ENCODE measurements at regions not wholly inside any gene's neighbourhood (a gene's known extent, or its start where the extent isn't known, plus 50 kb on each side); places are given as distances from the start of the nearest gene placed in this dataset.
"Not testable (repeated sequence)": the region's sequence is repeated elsewhere in the genome, so short reads cannot be mapped to it uniquely, and the experiment has no call there.

- no peak for FAIRE-seq
- no peak for TF ChIP-seq POLR2A (IDR thresholded peaks at IDR 0.05; ENCODE audit: low read depth, low read length)
- TF ChIP-seq TAF1 (IDR thresholded peaks at IDR 0.05; ENCODE audit: low read depth, low read length) = no peak
- TF ChIP-seq SPI1 (IDR thresholded peaks at IDR 0.05; ENCODE audit: low read depth, low read length) = peak; percentile 63
- TF ChIP-seq POLR2AphosphoS5 (IDR thresholded peaks at IDR 0.05; ENCODE audit: low read depth, low read length) = no peak
- TF ChIP-seq POU2F2 (IDR thresholded peaks at IDR 0.05; ENCODE audit: low read depth, low read length) = no peak
- DNase-seq (ENCODE audit: insufficient read length, low spot score) = no peak
Measured at GRCh38 chr20:53767206-53767930, 173.7 kb upstream of the ZNF217 start.

- DNase-seq (ENCODE audit: insufficient read length, low spot score) (no peak), FAIRE-seq (no peak)
- no peak for TF ChIP-seq POLR2AphosphoS5 (IDR thresholded peaks at IDR 0.05; ENCODE audit: low read depth, low read length)
- no peak for TF ChIP-seq TAF1 (IDR thresholded peaks at IDR 0.05; ENCODE audit: low read depth, low read length)
- TF ChIP-seq PAX5 (IDR thresholded peaks at IDR 0.05; ENCODE audit: insufficient read depth, low read length, severe bottlenecking) = no peak
- TF ChIP-seq POLR2A (IDR thresholded peaks at IDR 0.05; ENCODE audit: low read depth, low read length) = no peak
- TF ChIP-seq POU2F2 (IDR thresholded peaks at IDR 0.05; ENCODE audit: low read depth, low read length) = no peak
- TF ChIP-seq SPI1 (IDR thresholded peaks at IDR 0.05; ENCODE audit: low read depth, low read length) = no peak
Measured at GRCh38 chr20:53764415-53764800, 170.8 kb upstream of the ZNF217 start.

- TF ChIP-seq POLR2A (IDR thresholded peaks at IDR 0.05; ENCODE audit: low read depth, low read length) (no peak), SPI1 (IDR thresholded peaks at IDR 0.05; ENCODE audit: low read depth, low read length) (no peak)
- DNase-seq (ENCODE audit: insufficient read length, low spot score) (no peak), FAIRE-seq (no peak)
Measured at GRCh38 chr20:53763707-53764414, 170.2 kb upstream of the ZNF217 start.

GRCh38 chr20:53762423-53762798 lies 168.8 kb upstream of the ZNF217 start:
- FAIRE-seq; DNase-seq (ENCODE audit: insufficient read length, low spot score): not testable (repeated sequence)

GRCh38 chr20:53760025-53760441 lies 166.4 kb upstream of the ZNF217 start:
- peak; percentile 59 for TF ChIP-seq SPI1 (IDR thresholded peaks at IDR 0.05; ENCODE audit: low read depth, low read length)
- TF ChIP-seq POLR2A (IDR thresholded peaks at IDR 0.05; ENCODE audit: low read depth, low read length) = no peak
- no peak for TF ChIP-seq POU2F2 (IDR thresholded peaks at IDR 0.05; ENCODE audit: low read depth, low read length)
- no peak for DNase-seq (ENCODE audit: insufficient read length, low spot score)
- FAIRE-seq = no peak

GRCh38 chr20:53757472-53757913 lies 163.9 kb upstream of the ZNF217 start:
- FAIRE-seq (no peak), DNase-seq (ENCODE audit: insufficient read length, low spot score) (no peak)
- TF ChIP-seq POLR2AphosphoS5 (IDR thresholded peaks at IDR 0.05; ENCODE audit: low read depth, low read length) = no peak
- TF ChIP-seq TAF1 (IDR thresholded peaks at IDR 0.05; ENCODE audit: low read depth, low read length) = no peak
- TF ChIP-seq SPI1 (IDR thresholded peaks at IDR 0.05; ENCODE audit: low read depth, low read length) = no peak
- no peak for TF ChIP-seq PAX5 (IDR thresholded peaks at IDR 0.05; ENCODE audit: insufficient read depth, low read length, severe bottlenecking)
- TF ChIP-seq POLR2A (IDR thresholded peaks at IDR 0.05; ENCODE audit: low read depth, low read length) = no peak
- TF ChIP-seq POU2F2 (IDR thresholded peaks at IDR 0.05; ENCODE audit: low read depth, low read length) = no peak

- no peak for TF ChIP-seq PAX5 (IDR thresholded peaks at IDR 0.05; ENCODE audit: insufficient read depth, low read length, severe bottlenecking)
- DNase-seq (ENCODE audit: insufficient read length, low spot score) (no peak), FAIRE-seq (no peak)
Measured at GRCh38 chr20:53755733-53756531, 162.3 kb upstream of the ZNF217 start.

- DNase-seq (ENCODE audit: insufficient read length, low spot score) = no peak
- TF ChIP-seq POU2F2 (IDR thresholded peaks at IDR 0.05; ENCODE audit: low read depth, low read length) = no peak
- no peak for FAIRE-seq
Measured at GRCh38 chr20:53753880-53754459, 160.3 kb upstream of the ZNF217 start.

GRCh38 chr20:53752971-53753879 lies 159.6 kb upstream of the ZNF217 start:
- no peak for FAIRE-seq
- no peak for DNase-seq (ENCODE audit: insufficient read length, low spot score)
- TF ChIP-seq POU2F2 (IDR thresholded peaks at IDR 0.05; ENCODE audit: low read depth, low read length) (no peak), SPI1 (IDR thresholded peaks at IDR 0.05; ENCODE audit: low read depth, low read length) (no peak), PAX5 (IDR thresholded peaks at IDR 0.05; ENCODE audit: insufficient read depth, low read length, severe bottlenecking) (no peak), TAF1 (IDR thresholded peaks at IDR 0.05; ENCODE audit: low read depth, low read length) (no peak), POLR2A (IDR thresholded peaks at IDR 0.05; ENCODE audit: low read depth, low read length) (no peak), POLR2AphosphoS5 (IDR thresholded peaks at IDR 0.05; ENCODE audit: low read depth, low read length) (no peak)
